Right atrium auricular region (tissue), 2 donors: ENCODE measurements at regions not wholly inside any gene's neighbourhood (a gene's known extent, or its start where the extent isn't known, plus 50 kb on each side); places are given as distances from the start of the nearest gene placed in this dataset.
"Not testable (repeated sequence)": the region's sequence is repeated elsewhere in the genome, so short reads cannot be mapped to it uniquely, and the experiment has no call there.

Experiments
- DNase-seq: peaks from one replicate; pipeline ENCODE4 v3.0.0-alpha.2; 2019; ENCODE audit warnings: low spot score
- H3K27ac ChIP-seq, 2 donors: fragments of 200-600 bp; sonication (generic); 1 replicate in 1 of 2; 2 replicates in 1 of 2; pipeline ENCODE4 v1.5.1; 2016 to 2019
- H3K27me3 ChIP-seq, 2 donors: fragments of 200-600 bp; sonication (generic); one replicate each; pipeline versions ENCODE4 v1.5.1 to v1.6.0; 2017 to 2019
- H3K36me3 ChIP-seq: fragments of 200-600 bp; sonication (generic); one replicate; pipeline ENCODE4 v1.5.1; 2016
- H3K4me1 ChIP-seq, 2 donors: fragments of 200-600 bp; sonication (generic); one replicate each; pipeline versions ENCODE4 v1.5.1 to v1.6.0; 2017 to 2019
- H3K4me3 ChIP-seq, 2 donors: fragments of 200-600 bp; sonication (generic); 1 replicate in 1 of 2; 2 replicates in 1 of 2; pipeline ENCODE4 v1.5.1; 2017 to 2019; ENCODE audit warnings: mild to moderate bottlenecking in 1 of 2, moderate library complexity in 1 of 2
- H3K9me3 ChIP-seq, 2 donors: fragments of 200-600 bp; sonication (generic); one replicate each; pipeline ENCODE4 v1.5.1; 2019
- CTCF ChIP-seq, 2 donors: fragments of 200-600 bp; sonication (generic); IDR thresholded peaks; one replicate each; pipeline ENCODE4 v1.5.1; 2019; ENCODE audit warnings: antibody characterized with exemption in 2 of 2

GRCh38 chr5:154589511-154589910 is 111.5 kb upstream of the HAND1 start:
- Histone ChIP-seq H3K27ac (no peak overlapping the region), H3K36me3 (no peaks in the 10 kb centered on the region), H3K27me3 (no peaks in the 10 kb centered on the region), H3K9me3 (no peaks in the 10 kb centered on the region), H3K4me3 (no peak overlapping the region), H3K4me1 (no peaks in the 10 kb centered on the region)
- no peak for DNase-seq
- TF ChIP-seq CTCF (IDR thresholded peaks at IDR 0.05) = no peak

GRCh38 chr5:154588833-154589425 is 110.9 kb upstream of the HAND1 start:
- DNase-seq, H3K27me3 ChIP-seq, H3K4me1 ChIP-seq, H3K27ac ChIP-seq, H3K9me3 ChIP-seq, H3K4me3 ChIP-seq, H3K36me3 ChIP-seq: not testable (repeated sequence)

- DNase-seq = no peak
- Histone ChIP-seq H3K9me3 (no peaks in the 10 kb centered on the region), H3K27me3 (no peaks in the 10 kb centered on the region), H3K4me1 (no peaks in the 10 kb centered on the region), H3K36me3 (no peaks in the 10 kb centered on the region), H3K4me3 (no peak overlapping the region), H3K27ac (no peak overlapping the region)
- no peak for TF ChIP-seq CTCF (IDR thresholded peaks at IDR 0.05)
Observed at GRCh38 chr5:154588091-154588774, 110.2 kb upstream of the HAND1 start.

GRCh38 chr5:154587123-154588026 is 109.3 kb upstream of the HAND1 start:
- no peak for TF ChIP-seq CTCF (IDR thresholded peaks at IDR 0.05)
- Histone ChIP-seq H3K27ac (no peak overlapping the region), H3K9me3 (no peaks in the 10 kb centered on the region), H3K27me3 (no peaks in the 10 kb centered on the region), H3K4me3 (no peak overlapping the region), H3K4me1 (no peaks in the 10 kb centered on the region), H3K36me3 (no peaks in the 10 kb centered on the region)
- DNase-seq = no peak

GRCh38 chr5:154583671-154584177 is 105.7 kb upstream of the HAND1 start:
- Histone ChIP-seq H3K4me3 (no peak overlapping the region), H3K27me3 (no peaks in the 10 kb centered on the region)

More at GRCh38 chr5:154583671-154584177, 105.7 kb upstream of the HAND1 start:
- H3K4me1 ChIP-seq = no peaks in the 10 kb centered on the region
- H3K9me3 ChIP-seq = no peaks in the 10 kb centered on the region
- no peak for TF ChIP-seq CTCF (IDR thresholded peaks at IDR 0.05)
- DNase-seq = no peak
- no peak overlapping the region for H3K27ac ChIP-seq
- H3K36me3 ChIP-seq = no peaks in the 10 kb centered on the region
